Germinal center (tissue), 1 donor: ENCODE measurements at regions not wholly inside any gene's neighbourhood (a gene's known extent, or its start where the extent isn't known, plus 50 kb on each side); places are given as distances from the start of the nearest gene placed in this dataset.

Source experiments
- DNase-seq: peaks from one replicate; pipeline ENCODE4 v3.0.0; 2012; ENCODE audit warnings: mixed read lengths, low spot score

GRCh38 chr15:98202256-98202655 lies 241.8 kb downstream of the ARRDC4 start:
- no peak for DNase-seq

- no peak for DNase-seq
These were observed 243.6 kb downstream of the ARRDC4 start for GRCh38 chr15:98203872-98204660.

GRCh38 chr15:98207928-98208327 lies 247.4 kb downstream of the ARRDC4 start:
- no peak for DNase-seq

GRCh38 chr15:98213346-98213979 lies 253.0 kb downstream of the ARRDC4 start:
- no peak for DNase-seq

GRCh38 chr15:98216166-98216565 lies 255.7 kb downstream of the ARRDC4 start:
- no peak for DNase-seq

- no peak for DNase-seq
These were observed 256.9 kb downstream of the ARRDC4 start for GRCh38 chr15:98217356-98217755.

GRCh38 chr15:98221144-98221543 lies 260.6 kb downstream of the ARRDC4 start:
- no peak for DNase-seq

GRCh38 chr15:98221577-98221976 lies 261.1 kb downstream of the ARRDC4 start:
- no peak for DNase-seq

GRCh38 chr15:98226149-98226548 lies 265.6 kb downstream of the ARRDC4 start:
- DNase-seq = no peak

GRCh38 chr15:98226578-98226977 lies 266.1 kb downstream of the ARRDC4 start:
- DNase-seq = no peak

- no peak for DNase-seq
These were observed 268.3 kb downstream of the ARRDC4 start for GRCh38 chr15:98228846-98229245.

GRCh38 chr15:98230975-98231374 lies 270.5 kb downstream of the ARRDC4 start:
- no peak for DNase-seq

- no peak for DNase-seq
These were observed 271.4 kb downstream of the ARRDC4 start for GRCh38 chr15:98231696-98232440.

GRCh38 chr15:98232761-98233160 lies 272.3 kb downstream of the ARRDC4 start:
- DNase-seq = no peak

GRCh38 chr15:98233873-98234272 lies 273.4 kb downstream of the ARRDC4 start:
- DNase-seq = no peak

GRCh38 chr15:98240303-98240702 lies 279.8 kb downstream of the ARRDC4 start:
- DNase-seq = no peak

- DNase-seq = no peak
These were observed 280.6 kb downstream of the ARRDC4 start for GRCh38 chr15:98241032-98241554.

GRCh38 chr15:98257290-98257689 lies 296.8 kb downstream of the ARRDC4 start:
- DNase-seq = no peak

- DNase-seq = no peak
These were observed 303.3 kb downstream of the ARRDC4 start for GRCh38 chr15:98263787-98264186.

GRCh38 chr15:98266295-98266694 lies 305.8 kb downstream of the ARRDC4 start:
- DNase-seq = no peak

- DNase-seq = no peak
These were observed 307.7 kb downstream of the ARRDC4 start for GRCh38 chr15:98268163-98268562.

- no peak for DNase-seq
These were observed 312.1 kb downstream of the ARRDC4 start for GRCh38 chr15:98272625-98273024.

- DNase-seq = no peak
These were observed 315.5 kb downstream of the ARRDC4 start for GRCh38 chr15:98276018-98276417.
